ENCODE measurements at regions not wholly inside any gene's neighbourhood (a gene's known extent, or its start where the extent isn't known, plus 50 kb on each side); places are given as distances from the start of the nearest gene placed in this dataset.

DNA sequence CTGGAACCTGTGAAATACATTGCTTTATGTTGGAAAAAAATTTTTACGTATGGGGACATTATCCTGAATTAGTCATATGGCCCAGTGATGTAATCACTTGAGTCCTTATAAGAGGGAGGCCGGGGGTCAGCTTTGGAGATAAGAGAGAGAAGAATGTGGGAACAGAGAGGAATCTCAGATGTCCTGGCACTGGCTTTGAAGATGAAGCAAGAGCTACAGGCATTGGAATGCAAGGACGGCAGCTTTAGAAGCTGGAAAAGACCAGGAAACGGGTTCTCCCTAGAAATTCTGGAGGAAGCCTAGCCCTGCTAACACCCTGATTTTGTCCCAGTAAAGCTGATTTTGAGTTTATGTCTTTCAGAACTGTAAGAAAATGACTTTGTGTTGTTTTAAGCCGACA lies 1129.9 kb upstream of the GYPC start:
- DNase-seq = no peak

DNA sequence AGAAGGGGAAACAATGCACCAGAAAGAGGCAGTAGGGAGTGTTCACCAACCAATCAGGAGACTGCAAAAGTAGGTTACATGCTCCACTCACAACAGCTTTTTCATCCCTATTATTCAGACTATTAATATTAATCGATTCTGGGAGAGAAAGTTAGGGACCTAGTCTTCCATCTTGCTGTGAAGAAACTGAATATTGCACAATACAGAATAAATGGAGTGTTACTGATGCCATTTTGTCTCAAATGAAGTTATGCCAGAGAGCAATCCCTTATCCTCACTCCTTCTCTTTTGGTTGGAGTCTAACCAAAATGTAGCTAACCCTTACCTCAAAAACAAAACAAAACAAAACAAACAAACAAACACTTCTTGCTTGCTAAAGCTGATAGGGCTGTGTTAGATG lies 1120.9 kb upstream of the GYPC start:
- DNase-seq = no peak

DNA sequence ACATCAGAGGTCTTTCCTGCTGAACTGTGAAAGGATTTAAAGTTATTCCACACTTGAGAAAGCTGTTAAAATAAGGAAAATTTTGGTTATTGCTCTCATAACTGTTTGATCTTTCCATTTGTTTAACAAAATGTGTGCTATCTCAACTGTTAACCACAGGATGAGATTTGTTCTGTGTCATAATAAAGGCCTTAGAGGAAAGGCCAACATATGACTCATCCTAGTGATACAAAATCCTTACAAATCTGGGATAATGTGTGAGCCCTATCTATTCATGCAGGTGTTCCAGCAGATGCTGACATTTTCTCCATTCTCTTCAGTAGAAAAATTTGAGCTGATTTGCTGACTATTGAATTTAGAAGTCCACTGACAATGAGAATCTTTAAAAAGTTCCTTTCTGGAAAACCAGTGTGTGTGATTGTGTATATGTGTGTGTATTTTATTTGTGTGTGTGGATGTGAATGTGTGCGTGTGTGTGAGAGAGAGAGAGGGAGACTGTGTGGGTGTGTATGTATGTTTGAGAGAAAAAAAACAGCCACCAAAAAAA lies 1111.9 kb upstream of the GYPC start:
- DNase-seq = no peak

DNA sequence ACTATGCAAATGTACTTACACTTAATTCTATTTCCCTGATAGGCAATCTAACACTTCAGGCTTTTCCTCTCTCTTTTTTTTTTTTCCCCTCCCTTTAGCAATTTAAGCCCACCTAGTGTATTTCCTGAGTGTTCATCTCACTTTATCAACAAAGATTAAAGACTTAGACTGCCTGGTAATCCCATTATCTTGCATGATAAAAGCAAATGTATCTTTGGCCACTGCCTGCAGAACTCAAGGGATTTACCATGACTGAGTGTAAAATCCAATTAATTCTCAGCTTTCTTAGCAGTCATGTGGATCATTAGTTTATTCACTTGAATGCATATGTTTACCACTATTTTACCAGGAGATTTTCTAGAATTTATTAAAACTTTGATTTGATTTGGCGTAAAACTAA lies 1102.2 kb upstream of the GYPC start:
- no peak for DNase-seq

DNA sequence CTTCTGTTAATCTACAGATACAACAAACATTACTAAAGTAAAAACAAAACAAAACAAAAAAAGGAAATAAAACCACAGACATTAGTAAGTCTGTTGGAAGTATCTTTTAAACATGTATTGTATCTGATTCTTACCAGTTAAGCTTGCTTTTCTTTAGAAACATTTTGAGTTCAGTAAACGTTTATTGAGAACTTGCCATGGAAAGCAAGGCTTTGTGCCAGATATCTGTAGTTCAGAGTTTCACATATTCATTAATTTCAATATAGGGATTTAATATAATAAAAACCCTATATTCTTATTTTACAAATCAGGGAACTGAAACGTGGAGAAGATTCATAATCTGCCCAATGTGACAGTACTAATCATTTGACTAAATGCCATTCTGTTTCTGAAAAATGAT lies 1101.0 kb upstream of the GYPC start:
- DNase-seq = no peak

DNA sequence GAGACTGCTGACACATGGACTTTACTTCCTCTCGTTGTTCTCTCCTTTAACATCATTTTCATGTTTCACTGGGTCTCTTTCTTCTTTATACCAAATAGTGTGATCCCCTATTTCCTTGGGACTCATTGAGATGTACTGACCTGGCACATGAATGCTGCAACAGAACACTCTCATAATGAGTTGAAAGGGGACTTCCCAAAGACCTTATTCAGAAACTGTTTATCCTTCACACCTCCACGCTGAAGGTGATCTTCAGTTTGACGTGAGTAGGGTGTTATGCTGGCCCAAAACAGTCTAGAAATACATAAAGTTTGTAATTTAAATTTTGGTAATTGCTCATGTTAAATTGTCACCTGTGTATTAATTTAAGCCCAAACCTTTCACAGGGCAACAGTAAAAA lies 1096.8 kb upstream of the GYPC start:
- no peak for DNase-seq

DNA sequence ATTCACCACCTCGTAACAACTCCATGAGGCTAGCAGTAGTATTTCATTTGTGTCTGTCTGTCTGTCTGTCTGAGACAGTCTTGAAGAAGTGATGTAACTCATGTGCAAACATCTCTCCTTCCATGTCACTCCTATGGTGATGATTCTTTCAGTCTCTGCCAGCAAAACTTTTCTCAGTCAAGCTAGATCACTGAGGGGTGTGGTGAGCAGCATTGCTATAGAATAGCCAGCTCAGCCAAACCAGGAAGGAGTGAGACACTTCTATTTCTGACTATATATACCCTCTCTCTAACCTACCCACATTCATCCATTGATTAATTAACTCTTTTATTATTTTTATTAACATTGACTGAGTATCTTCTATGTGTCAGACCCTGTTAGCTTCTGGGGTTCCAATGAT lies 1095.1 kb upstream of the GYPC start:
- no peak for DNase-seq

DNA sequence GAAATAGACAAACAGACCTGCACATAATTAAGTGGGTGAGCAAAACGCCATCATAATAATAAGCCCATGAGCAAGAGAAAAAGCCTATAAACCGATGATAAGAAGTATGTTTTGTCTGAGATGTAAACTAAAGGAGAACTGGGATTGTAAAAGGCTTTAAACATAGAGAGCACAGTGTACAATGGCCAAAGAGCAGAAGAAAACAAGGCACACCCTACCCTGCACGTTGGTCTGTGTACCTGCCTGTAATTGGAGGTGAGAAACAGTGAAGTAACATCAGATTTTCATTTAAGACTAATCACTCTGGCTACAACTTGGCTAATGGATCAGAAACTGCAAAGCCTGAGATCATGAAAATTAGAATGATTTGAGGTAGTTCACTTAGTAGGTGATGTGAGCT lies 1094.7 kb upstream of the GYPC start:
- DNase-seq = no peak

DNA sequence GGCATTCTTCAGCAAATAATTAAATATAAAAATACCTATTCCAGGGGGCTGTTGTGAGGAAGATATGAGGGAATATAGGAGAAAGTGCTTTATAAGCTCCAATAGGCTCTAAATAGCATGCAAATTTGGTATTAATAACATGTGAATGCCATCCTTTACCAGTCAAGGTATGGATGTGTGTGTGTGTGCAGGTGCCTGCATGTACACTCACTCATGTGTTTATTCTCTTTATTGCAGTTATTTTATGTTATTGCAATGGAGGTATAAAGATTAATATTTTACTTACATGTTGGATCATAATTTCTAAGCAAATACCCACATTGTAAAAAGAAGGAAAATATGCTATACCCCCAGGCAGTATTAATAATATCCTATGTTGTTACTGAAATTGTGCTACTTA lies 1093.0 kb upstream of the GYPC start:
- DNase-seq = no peak

DNA sequence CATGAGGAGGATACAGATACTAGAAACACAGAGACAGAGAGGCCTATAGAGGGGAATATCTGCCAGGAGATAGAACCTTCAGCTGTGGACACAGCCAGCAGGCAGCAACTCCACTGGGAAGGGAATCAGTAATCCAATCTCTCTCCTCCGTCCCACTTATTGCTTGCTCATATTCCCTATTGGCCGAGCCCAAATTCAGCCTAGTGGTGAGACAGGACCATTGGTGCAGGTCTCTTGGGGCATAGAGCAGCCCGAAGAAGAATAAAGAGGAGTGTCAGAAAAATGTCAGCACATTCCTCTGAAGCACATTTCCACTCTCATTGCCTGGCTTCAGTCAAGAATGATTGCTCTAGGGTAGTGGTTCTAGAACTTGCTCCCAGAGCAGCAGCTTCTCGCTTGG lies 1091.5 kb upstream of the GYPC start:
- DNase-seq = no peak

DNA sequence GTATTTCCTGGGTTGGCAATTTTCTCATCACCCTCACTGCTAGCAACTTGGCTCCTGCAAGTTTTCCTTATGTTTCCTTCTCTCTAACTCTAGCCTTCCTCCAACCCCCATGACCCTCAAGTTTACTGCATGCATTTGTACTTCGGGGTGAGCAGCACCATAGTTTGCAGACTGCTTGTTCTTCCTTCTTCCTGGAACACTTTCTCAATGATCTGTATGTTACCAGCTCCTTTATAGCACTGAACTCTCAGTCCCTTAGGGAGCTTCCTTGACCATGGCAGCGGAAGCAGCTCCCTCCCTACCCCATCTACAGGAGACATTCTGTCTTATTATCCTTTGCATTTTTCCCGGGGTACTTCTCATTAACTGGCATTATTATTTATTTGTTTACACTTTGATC lies 1089.5 kb upstream of the GYPC start:
- DNase-seq = no peak

DNA sequence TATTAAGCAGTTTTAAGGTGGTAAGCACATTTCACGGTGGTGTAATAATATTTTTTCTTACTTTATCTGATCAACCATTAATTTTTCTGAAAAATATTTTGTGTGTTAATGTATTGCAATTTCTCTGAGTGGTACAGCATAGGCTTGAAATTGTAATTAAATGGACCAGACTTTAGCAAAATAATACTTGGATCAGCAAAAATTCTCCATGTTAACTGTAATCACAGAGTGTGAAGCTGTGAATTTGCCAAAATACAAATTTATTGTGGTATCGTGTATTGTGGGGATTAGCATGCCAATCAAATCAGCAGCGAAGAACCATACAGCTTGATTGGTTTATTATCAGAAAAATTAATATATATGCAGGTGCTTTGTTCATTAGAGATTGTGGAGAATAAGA lies 1088.9 kb upstream of the GYPC start:
- DNase-seq = no peak

DNA sequence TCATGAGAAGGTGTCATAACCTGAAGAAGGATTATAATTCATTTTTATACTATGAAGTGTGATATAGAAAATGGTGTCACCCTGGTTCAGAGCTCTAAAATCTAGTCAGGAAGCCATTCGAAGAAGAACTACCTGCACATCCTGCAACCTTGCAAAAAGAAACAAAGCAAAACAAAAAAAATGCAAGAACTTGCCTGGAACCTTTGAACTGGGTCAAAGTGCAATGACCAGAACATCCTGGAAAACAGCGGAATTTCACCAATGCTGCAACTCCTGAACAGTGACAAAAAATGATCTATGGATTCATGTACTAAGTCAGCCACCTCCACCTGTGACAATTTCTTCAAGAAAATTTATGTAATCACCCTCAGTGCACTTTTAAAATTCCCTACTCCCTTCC lies 1083.3 kb upstream of the GYPC start:
- DNase-seq = no peak

DNA sequence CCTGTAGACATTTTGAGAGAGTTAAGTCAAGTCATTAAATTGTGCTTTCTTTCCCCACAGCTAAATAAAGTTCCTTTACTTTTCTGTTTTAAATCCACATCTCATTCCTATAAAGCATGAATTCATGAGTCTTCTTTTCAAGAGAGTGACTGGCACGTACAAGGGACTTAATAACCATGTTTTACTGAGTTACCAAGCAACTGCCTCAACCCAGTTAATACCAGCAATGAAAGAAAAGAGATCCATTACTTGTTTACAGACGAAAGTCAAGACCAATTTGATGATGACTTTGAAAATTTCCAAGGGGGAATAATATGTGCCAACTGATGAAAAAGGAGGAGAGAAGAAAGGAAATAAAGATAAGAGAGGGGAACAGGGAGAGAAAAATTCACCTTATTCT lies 1082.5 kb upstream of the GYPC start:
- no peak for DNase-seq

DNA sequence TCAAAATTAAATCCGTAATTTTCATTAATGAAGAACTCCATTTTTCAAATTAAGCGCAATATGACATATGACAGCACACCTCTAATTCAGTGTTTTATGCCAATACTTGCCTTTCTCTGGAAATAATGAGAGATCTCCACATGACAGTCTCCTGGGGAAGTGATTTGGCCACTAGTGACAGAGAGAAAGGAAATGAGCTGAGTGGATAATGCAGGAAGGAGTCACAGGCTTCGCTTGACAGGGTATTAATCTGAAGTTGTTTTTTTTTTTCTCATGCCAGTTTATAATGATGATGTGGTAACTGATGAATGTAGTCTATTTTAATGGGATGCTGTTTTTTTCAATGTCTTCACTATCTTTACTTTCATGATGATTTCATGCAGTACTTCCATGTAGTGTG lies 1079.4 kb upstream of the GYPC start:
- no peak for DNase-seq

DNA sequence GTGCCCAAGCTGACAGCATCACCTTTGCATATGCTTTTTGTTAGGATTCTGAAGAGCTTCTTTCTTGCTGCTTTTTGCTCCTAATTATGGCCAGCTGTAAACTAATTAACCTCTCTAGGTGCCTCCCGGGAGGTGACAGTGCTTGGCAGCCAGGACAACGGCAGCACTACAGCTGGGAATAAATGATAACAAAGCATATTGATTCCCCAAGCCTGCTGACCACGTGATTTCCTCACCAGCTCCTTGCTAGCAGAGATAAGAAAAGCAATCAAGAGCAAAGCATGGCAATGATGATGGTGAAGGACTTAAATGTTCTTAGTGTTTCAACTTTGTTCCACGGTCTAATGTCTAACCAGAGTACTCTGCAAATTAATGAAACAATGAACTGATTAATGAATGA lies 1074.4 kb upstream of the GYPC start:
- no peak for DNase-seq

DNA sequence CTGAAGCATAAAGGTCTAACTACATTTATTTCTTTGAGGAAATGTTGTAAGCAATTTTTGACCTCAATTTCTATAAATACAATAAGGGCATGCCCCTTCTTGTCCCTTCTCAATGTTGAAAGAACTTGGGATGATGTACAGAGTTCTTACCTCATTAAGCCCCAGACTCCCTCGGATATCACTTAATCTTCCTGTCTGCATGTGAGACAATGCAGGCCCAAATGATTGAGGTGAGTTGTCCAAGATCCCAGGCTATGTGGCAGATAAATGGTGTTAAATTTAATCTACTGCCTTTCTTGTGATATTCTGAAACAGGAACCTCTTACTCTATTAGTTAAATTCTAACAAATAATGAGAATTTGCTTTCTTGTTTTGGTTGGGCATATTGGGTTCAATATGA lies 1073.4 kb upstream of the GYPC start:
- no peak for DNase-seq

DNA sequence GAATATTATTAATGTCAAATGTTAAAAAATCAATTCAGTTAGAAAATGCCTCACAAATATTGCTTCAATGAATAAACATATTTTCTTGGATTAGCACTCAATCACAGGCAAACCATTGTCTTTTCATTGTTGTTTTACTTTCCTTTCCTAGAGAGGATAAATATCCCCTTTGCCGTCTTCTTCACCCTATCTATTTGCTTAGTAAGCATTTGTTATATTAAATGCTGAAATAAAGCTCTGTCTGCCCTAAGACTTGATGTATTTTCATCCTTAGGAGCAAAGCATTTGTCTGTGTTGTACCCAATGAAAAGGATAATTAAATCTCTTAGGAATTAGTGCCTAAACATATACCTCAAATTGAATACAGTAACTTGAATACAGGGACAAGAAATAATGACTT lies 1071.2 kb upstream of the GYPC start:
- DNase-seq = no peak

DNA sequence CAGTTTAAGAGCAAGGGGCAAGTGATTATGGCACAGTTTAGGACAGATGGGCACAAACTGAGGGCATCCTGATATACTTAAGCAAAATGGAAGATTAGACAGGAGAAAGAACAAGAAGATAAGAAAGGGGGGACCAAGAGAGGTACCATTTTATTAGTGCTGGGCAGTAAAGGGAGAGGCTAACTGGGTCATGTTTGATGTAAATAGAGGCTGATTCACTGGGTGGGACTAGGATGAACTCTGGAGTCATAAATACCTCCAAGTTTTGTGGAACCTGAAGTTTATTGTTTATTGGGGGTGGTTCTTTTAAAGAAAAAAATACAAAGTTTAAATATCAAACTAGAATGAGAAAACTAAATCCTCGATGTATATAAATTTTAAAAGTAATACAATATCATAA lies 1067.2 kb upstream of the GYPC start:
- no peak for DNase-seq

DNA sequence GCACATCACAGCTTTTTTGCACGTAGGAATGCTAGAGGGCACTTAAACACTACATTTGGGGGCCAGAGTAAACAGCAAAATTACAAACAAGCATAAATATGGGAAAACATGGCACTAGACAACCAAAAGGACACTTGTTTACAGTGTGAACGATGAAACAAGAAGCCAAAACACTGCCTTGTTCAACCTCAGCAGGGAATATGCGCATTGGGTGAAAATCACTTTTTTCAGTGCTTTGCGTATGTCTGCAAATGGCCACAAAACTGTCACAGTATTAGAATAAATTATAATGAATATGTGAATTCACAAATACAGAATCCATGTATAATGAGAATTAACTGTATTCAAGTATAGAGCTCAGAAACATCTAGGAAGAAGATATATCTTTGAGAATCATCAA lies 1064.0 kb upstream of the GYPC start:
- no peak for DNase-seq

DNA sequence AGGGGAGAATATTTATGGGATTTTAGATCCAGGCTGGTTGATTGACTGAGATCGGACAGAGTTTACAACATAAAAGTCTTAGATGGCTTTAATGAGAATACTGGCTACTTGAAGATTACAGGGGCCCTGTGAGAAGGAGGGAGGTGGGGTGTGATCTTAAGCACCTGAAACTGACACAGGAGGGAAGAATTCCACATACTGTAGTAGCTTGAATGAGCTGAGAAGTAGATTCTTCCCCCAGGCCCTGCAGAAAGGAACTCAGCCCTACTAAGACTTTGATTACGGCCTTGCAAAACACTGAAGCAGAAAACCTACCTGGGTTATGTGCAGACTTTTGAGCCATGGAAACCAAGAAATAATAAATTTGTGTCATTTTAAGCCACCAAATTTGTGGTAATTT lies 1062.9 kb upstream of the GYPC start:
- DNase-seq = no peak

DNA sequence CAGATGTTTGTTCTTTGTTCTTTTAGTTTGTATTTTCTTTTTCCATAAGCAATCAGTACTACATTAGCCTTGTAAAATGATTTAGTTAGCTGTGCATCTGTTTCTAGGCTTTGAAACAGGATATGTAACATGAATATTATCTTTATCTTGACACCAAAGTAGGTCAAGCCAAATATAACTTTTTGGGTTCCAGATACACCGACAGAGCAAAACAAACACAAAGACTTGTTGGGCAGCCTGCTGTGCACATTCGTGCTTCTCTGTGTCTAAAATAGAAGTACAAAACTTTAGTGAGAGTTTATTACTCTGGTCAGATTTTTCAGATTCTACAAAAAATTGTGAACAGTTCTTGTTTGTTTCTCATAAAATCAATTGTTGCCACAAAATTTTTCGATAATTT lies 1059.3 kb upstream of the GYPC start:
- no peak for DNase-seq

DNA sequence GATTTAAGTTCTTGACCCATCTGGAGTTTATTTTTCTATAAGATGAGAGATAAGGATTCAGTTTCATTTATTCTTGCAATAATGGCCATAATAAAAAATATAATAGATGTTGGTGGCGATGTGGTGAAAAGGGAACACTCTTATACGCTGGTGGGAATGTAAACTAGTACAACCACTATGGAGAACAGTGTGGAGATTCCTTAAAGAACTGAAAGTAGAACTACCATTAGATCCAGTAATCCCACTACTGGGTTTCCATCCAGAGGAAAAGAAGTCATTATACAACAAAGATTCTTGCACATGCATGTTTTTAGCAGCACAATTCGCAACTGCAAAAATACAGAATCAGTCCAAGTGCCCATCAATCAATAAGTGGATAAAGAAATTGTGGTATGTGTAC lies 1040.5 kb upstream of the GYPC start:
- DNase-seq = no peak

DNA sequence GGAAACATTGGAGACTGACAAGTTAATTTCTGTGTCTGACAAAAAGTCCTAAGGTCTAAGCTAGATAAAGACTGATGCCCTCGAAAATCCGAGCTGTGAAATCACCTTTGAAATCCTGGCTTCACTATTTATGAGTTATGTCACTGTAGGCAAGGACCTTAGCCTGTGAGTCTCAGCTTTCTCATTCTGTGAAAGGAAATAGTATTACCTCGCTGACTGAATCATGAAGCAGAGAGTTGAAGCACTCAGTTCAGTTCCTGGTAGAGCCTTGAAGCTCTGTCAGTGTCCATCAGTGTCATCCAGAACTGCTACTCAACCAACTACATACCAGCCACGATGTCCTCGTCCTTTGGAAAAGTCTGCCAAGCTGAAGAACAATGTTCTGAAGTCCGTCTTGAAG lies 1025.6 kb upstream of the GYPC start:
- DNase-seq = no peak

DNA sequence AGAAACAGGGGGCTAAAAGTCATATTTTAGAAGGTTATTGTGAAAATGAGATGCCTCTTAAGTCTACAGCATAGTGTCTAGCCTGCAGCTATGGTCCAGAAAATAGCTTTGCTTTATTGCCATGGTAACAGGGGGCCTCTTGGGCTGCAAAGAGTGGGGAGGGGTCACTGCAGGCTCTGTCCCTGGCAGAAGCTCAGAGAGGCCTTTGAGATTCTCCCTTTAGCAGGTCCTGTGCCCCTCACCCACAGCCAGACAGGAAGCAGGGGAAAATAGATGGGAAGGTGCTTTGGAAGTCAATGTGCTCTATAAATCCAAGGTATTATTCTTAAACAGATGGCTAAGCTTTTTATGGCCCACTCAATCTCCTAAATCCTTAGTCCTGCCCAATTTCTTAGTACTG lies 1021.3 kb upstream of the GYPC start:
- no peak for DNase-seq

DNA sequence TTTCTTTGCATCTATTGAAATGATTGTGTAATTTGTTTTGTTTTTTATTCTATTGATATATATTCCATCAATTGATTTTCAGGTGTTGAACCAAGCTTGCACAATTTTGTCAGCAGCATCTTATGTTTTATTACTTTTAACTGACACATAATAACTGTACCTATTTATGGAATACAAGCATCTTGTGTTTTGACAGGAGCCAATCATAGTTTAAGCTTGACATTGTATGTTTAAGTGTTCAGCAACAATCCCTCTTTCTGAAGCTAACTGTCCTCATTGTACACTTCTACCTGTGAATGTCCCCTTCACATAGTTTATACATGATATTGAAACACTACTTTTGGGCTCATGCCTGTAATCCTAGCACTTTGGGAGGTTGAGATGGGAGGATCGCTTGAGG lies 1017.6 kb upstream of the GYPC start:
- DNase-seq = no peak
